Pancreas (tissue), 10 donors: ENCODE measurements at regions not wholly inside any gene's neighbourhood (a gene's known extent, or its start where the extent isn't known, plus 50 kb on each side); places are given as distances from the start of the nearest gene placed in this dataset.
A peak's percentile ranks its signal among the peaks of the same experiment; 100 is the strongest.

Experiments
- ATAC-seq, 4 donors: fragments of 200-7000 bp; cut with Tn5 transposase; one replicate each; pipeline versions ENCODE4 v1.8.0 to v1.9.1; 2020; ENCODE audit warnings: mild to moderate bottlenecking in 4 of 4, moderate library complexity in 4 of 4
- DNase-seq, 6 donors: peaks; one replicate each; pipeline ENCODE4 v3.0.0-alpha.2; 2020
- FAIRE-seq: peaks from 2 replicates; lab custom pipeline; 2012; peaks lifted over from hg19 to GRCh38; lab: Jason Lieb, UNC
- H3K27ac ChIP-seq, 4 donors: fragments of 200-600 bp; sonication (generic); 1 replicate in 3 of 4; 2 replicates in 1 of 4; pipeline versions ENCODE4 v1.5.0 to v1.8.0; 2020
- H3K27me3 ChIP-seq, 4 donors: fragments of 200-600 bp; one replicate each; pipeline ENCODE4 v1.8.0; 2021
- H3K36me3 ChIP-seq, 3 donors: fragments of 200-600 bp; sonication (generic) in 1 of 3; one replicate each; pipeline versions ENCODE4 v1.5.0 to v1.8.0; 2020 to 2021
- H3K4me1 ChIP-seq, 3 donors: fragments of 200-600 bp; one replicate each; pipeline ENCODE4 v1.8.0; 2021
- H3K4me3 ChIP-seq, 4 donors: fragments of 200-600 bp; sonication (generic) in 2 of 4; one replicate each; pipeline versions ENCODE4 v1.5.0 to v1.8.0; 2020 to 2021
- H3K9me3 ChIP-seq, 4 donors: fragments of 200-600 bp; one replicate each; pipeline ENCODE4 v1.8.0; 2021
- CTCF ChIP-seq, 4 donors: fragments of 200-600 bp; sonication (generic) in 3 of 4; IDR thresholded peaks; one replicate each; pipeline versions ENCODE4 v1.5.0 to v1.8.0; 2021; ENCODE audit warnings: antibody characterized with exemption in 4 of 4
- WGBS, 2 donors: extraction: QIAGEN DNeasy Blood & Tissue Kit; methylation state at CpG; one replicate each; pipeline ENCODE4 v1.1.7; 2013; 5-methylcytosine and 5-hydroxymethylcytosine counted together
- intact Hi-C, 3 donors: fragments of 100-400 bp; cut with DNase I; formaldehyde crosslinking; loops; one replicate each; pipeline versions ENCODE4 v1.11.1 to v1.14.2; 2022
- donor health status: healthy with polysubstance abuse.
- donor health status: DM: no; HTN: no; CAD: no; lungs with moderate emphysema.
- donor health status: DM: no; HTN: no; CAD: no.
- donor health status: control.
- donor health status: control.
- donor health status: Bipolar disorder and iron deficiency.
- donor health status: DM: yes; HTN: yes; CAD: no.
- donor health status: DM: no; HTN: no; CAD: no.
- donor health status: DM: no; HTN: no; CAD: no.
- donor health status: DM: yes; HTN: yes; CAD: no.

- H3K36me3 ChIP-seq, result no peaks in the 10 kb centered on the region
- TF ChIP-seq CTCF (IDR thresholded peaks at IDR 0.05), result no peak
- no peaks in the 10 kb centered on the region for H3K9me3 ChIP-seq
- DNase-seq, result no peak
- peak in 1 of 4 donors; percentile 55 for ATAC-seq
- WGBS, 2 donors, result 14 to 19% methylated on average over 1 of the region's 1 CpG
- intact Hi-C loops, result no loop called here
- no peaks in the 10 kb centered on the region for H3K4me1 ChIP-seq
- H3K4me3 ChIP-seq, result no peak overlapping the region
- FAIRE-seq, result no peak
- H3K27ac ChIP-seq, result no peak overlapping the region
- no peaks in the 10 kb centered on the region for H3K27me3 ChIP-seq
Observed at GRCh38 chr4:62517716-62518115, 1317.6 kb downstream of the ADGRL3 start.

- 65 to 80% methylated on average over 2 of the region's 2 CpGs for WGBS, 2 donors
- ATAC-seq (no peak), DNase-seq (no peak), FAIRE-seq (no peak)
- Histone ChIP-seq H3K36me3 (no peaks in the 10 kb centered on the region), H3K9me3 (no peaks in the 10 kb centered on the region), H3K27ac (no peak overlapping the region), H3K4me1 (no peaks in the 10 kb centered on the region), H3K4me3 (no peak overlapping the region), H3K27me3 (no peaks in the 10 kb centered on the region)
- TF ChIP-seq CTCF (IDR thresholded peaks at IDR 0.05), result no peak
- intact Hi-C loops, result no loop called here
Observed at GRCh38 chr4:62513306-62513705, 1313.2 kb downstream of the ADGRL3 start.

GRCh38 chr4:62512271-62512670, 1312.1 kb downstream of the ADGRL3 start:
- no peak for TF ChIP-seq CTCF (IDR thresholded peaks at IDR 0.05)
- ATAC-seq, result no peak
- no peaks in the 10 kb centered on the region for H3K36me3 ChIP-seq
- H3K4me3 ChIP-seq, result no peak overlapping the region
- H3K27ac ChIP-seq, result no peak overlapping the region
- 15 to 21% methylated on average over 3 of the region's 3 CpGs for WGBS, 2 donors
- no peaks in the 10 kb centered on the region for H3K9me3 ChIP-seq
- FAIRE-seq, result no peak
- DNase-seq, result no peak
- H3K4me1 ChIP-seq, result no peaks in the 10 kb centered on the region
- H3K27me3 ChIP-seq, result no peaks in the 10 kb centered on the region
- intact Hi-C loops, result no loop called here

GRCh38 chr4:62510228-62510627, 1310.1 kb downstream of the ADGRL3 start:
- Histone ChIP-seq H3K27ac (no peak overlapping the region), H3K27me3 (no peaks in the 10 kb centered on the region), H3K36me3 (no peaks in the 10 kb centered on the region), H3K4me1 (no peaks in the 10 kb centered on the region), H3K9me3 (no peaks in the 10 kb centered on the region), H3K4me3 (no peak overlapping the region)
- FAIRE-seq, result no peak
- 67 to 73% methylated on average over 13 of the region's 13 CpGs for WGBS, 2 donors
- intact Hi-C loops, result no loop called here
- no peak for TF ChIP-seq CTCF (IDR thresholded peaks at IDR 0.05)
- no peak for ATAC-seq
- DNase-seq, result peak in 1 of 6 donors; percentile 20

- Histone ChIP-seq H3K4me3 (no peak overlapping the region), H3K36me3 (no peaks in the 10 kb centered on the region), H3K27ac (no peak overlapping the region), H3K27me3 (no peaks in the 10 kb centered on the region), H3K9me3 (no peaks in the 10 kb centered on the region), H3K4me1 (no peaks in the 10 kb centered on the region)
- FAIRE-seq (peak; percentile 45), DNase-seq (no peak), ATAC-seq (no peak)
- TF ChIP-seq CTCF (IDR thresholded peaks at IDR 0.05), result no peak
- intact Hi-C loops, result no loop called here
- WGBS, 2 donors, result 54 to 72% methylated on average over 2 of the region's 2 CpGs
Observed at GRCh38 chr4:62500296-62500695, 1300.2 kb downstream of the ADGRL3 start.
